GM19043 (cell line): ENCODE measurements at regions not wholly inside any gene's neighbourhood (a gene's known extent, or its start where the extent isn't known, plus 50 kb on each side); places are given as distances from the start of the nearest gene placed in this dataset.

Source experiments
- ATAC-seq: cut with Tn5 transposase; IDR thresholded peaks from one replicate; pipeline ENCODE4 v1.9.1; 2021; ENCODE audit warnings: low read depth; ENCODE audit not compliant: unreplicated experiment

DNA sequence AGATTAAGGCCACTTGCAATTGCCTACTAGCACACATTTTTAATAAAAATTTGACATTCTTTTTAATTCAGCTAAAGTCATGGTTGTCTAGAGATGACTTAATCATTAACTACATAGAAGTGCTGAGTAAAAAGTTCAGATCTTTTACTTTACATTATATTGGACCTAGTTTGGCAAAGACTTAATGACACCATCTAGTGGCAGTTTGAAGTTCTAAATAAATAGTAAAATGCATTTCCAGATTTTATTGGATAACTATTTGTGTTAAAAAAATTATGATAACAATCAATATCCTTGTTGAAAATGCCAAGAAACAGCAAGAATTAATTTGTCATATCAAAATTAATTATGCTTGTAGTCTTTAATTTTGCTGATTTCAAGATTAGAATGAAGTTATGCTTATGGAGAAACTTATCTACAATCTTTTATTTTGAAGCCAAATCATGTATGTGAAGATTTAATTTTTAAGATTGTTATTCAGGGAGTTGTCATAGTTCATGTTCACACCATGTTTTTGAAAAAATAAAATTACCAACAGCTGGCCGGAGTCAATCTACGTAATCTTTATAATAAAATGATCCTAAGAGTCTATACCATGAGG is 69.6 kb upstream of the PJA2 start:
- peak; percentile 67 for ATAC-seq

DNA sequence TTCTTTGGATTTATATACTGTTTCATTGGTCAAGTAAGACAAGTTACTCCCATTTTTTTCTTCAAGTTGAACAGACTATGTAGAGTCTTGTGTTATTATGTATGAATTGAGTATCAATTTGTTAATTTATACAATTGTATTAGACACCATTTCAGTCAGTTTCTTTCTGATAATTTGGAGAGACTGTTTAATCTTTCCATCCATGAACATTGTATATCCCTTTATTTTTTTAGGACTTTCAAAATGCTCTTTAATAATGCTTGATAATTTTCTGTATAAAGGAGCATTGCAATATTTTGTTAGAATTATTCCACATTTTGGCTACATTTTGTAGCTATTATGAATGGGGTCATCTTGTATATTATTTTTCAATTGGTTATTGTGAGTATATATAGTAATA is 69.1 kb upstream of the PJA2 start:
- no peak for ATAC-seq

DNA sequence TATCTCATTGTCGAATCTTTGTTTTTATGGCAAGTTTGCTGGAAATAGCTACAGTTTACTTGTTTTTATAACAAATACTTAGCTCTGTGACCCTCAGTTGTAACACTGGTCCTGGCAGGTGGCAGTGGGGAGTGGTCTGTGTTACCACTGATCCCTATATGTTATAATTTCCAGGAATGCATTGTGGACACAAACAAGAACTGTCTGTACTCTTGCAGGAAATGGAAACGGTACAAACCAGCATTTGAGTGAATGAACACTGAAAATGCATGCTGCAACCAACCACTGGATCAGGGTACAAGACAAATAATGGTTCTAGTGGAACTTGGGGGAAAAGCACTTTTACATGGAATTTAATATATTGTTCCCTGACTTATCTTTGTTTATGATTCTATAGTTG is 66.5 kb upstream of the PJA2 start:
- ATAC-seq, result no peak

DNA sequence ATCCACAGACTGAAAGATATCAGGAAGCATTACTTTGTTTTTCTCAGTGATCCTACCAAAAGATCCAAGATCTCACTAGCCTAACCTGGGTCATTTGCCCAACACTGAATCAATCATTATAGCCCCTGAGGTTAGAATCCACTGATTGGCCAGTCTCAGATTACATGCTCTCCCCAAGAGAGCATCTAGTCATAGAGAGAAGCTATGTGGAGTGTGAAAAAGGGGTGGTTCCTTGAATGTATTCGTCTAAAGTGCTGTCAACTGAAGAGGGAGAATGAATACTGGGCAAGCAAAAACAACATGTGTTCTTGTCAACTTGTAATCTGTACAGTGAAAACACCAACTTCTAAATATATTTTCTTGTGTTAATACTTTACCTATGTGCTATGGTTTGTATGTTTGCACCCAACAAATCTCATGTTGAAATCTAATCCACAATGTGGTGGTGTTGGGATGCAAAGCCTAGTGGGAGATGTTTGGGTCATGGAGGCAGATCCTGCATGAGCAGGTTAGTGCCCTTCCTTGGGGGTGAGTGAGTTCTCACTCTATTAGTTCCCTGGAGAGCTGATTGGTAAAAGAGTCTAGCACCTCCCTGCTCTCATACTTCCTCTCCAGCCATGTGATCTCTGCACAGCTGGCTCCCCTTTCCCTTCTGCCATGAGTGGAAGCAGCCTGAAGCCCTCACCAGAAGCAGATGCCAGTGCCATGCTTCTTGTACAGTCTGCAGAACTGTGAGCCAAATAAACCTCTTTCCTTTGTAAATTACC is 60.3 kb upstream of the PJA2 start:
- ATAC-seq, result no peak

DNA sequence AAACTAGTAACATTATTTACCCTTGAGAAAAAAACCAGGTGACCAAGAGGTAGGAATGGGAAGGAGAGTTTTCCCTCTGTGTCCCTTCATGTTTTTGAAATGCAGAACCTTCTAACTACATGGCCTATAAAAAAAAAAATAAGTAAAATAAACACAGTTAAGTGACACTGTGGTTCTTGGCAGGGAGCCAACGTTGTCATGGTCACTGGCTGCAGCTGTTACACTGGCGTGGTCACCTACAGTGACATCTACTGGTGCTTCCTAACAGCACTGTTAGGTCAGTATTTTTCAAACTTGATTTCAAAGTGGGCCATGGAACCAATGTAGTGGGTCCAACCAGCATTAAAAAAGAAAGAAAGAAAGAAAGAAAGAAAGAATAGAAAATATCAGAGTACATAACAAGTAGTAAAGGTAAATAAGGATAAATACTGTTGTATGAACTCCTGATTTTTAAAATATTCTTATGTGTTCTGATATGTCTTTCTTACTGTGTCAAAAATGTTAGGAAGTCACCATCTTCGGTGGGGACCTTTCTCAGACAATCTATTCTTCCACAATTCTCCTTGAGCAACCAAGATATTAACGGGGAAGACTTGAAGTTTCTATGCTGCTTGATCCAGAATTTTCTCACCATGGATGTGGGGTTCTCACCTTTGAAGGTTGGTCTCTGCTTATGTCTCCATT is 59.1 kb upstream of the PJA2 start:
- ATAC-seq, result peak; percentile 99

DNA sequence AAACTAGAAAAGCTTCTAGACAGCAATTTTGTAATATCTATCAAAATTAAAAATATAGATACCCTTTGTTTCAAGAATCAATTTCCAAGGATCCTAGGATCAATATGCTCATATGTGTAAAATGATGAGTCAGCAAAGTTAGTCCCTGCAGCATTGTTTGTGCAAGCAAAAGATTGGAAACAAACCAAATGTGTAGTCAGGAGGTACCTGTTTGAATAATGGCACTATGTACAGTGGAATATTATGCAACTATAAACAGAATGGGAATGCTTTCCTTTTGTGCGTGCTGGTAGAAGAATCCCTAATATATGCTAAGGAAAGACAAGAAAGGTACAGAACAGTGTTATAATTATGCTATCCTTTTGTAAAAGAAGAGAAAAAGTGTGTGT is 58.5 kb upstream of the PJA2 start:
- no peak for ATAC-seq

DNA sequence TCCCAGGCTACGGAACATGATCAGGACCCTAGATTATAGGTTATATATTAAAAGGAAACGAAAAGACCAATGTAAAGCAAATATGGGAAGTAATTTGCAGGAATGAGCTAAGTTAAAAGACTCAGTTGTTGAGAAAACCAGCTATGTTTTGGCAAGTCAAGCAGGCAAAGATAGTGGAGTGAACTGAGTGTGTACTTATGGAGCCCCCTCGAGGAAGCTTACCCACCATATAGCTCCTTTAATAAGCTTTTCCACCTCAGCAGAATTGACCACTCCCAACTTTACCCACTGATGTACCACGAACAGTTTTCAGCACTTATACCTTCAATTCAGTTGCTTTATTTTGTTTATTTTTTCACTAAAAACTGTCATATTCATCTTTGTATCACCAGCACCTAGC is 57.3 kb upstream of the PJA2 start:
- ATAC-seq, result no peak
